SK-N-SH (cell line): ENCODE measurements at regions not wholly inside any gene's neighbourhood (a gene's known extent, or its start where the extent isn't known, plus 50 kb on each side); places are given as distances from the start of the nearest gene placed in this dataset.

Experiments used
- CTCF ChIA-PET: fragments of 300-600, 350-600 bp; formaldehyde crosslinking; extraction: SDS; loops from one replicate; lab custom pipeline; 2021; lab: Yijun Ruan, JAX
- POLR2A ChIA-PET: fragments of 350-600 bp; sonication (Branson Sonifier 250); formaldehyde crosslinking; extraction: SDS; loops from one replicate; lab custom pipeline; 2020; ENCODE audit warnings: antibody characterized with exemption, inconsistent platforms; lab: Yijun Ruan, JAX
- DNase-seq: peaks from one replicate; pipeline ENCODE4 v3.0.0; 2012
- H2AFZ ChIP-seq: fragments of 200-600 bp; sonication (generic); 2 replicates; pipeline ENCODE4 v1.8.1; 2016; ENCODE audit warnings: antibody characterized with exemption, mild to moderate bottlenecking, low read depth
- H3F3A ChIP-seq: fragments of 200-600 bp; sonication (generic); replicated peaks from 2 replicates; pipeline ENCODE3; 2016; ENCODE audit warnings: antibody characterized with exemption, mild to moderate bottlenecking; ENCODE audit not compliant: insufficient read depth
- H3K27ac ChIP-seq, 2 experiments: fragments of 200-500 bp in 1 of 2; fragments of 200-600 bp in 1 of 2; sonication (Bioruptor generic) in 1 of 2; sonication (generic), shearing (Covaris generic) in 1 of 2; 2 replicates each; pipeline versions ENCODE4 v1.5.1 to v1.6.1; 2014 to 2016; ENCODE audit warnings: low read depth in 2 of 2, inconsistent platforms in 1 of 2, low read length in 1 of 2, mild to moderate bottlenecking in 1 of 2, mixed read lengths in 1 of 2
- H3K27me3 ChIP-seq: fragments of 200-600 bp; sonication (generic), shearing (Covaris generic); 2 replicates; pipeline ENCODE4 v1.6.1; 2016; ENCODE audit warnings: mixed run types; ENCODE audit not compliant: insufficient read depth
- H3K36me3 ChIP-seq, 2 experiments: fragments of 200-500 bp in 1 of 2; fragments of 200-600 bp in 1 of 2; sonication (Bioruptor generic) in 1 of 2; sonication (generic) in 1 of 2; replicated peaks in 1 of 2; 2 replicates each; pipeline versions ENCODE3 to v1.5.1; 2014 to 2016; ENCODE audit warnings: low read length in 1 of 2, mild to moderate bottlenecking in 1 of 2; ENCODE audit not compliant: insufficient read depth in 2 of 2, control insufficient read depth in 1 of 2
- H3K4me1 ChIP-seq, 2 experiments: fragments of 200-500 bp in 1 of 2; fragments of 200-600 bp in 1 of 2; sonication (Bioruptor generic) in 1 of 2; sonication (generic), shearing (Covaris generic) in 1 of 2; 2 replicates each; pipeline versions ENCODE4 v1.5.1 to v1.6.1; 2014 to 2016; ENCODE audit warnings: low read depth in 1 of 2, low read length in 1 of 2, mixed run types in 1 of 2; ENCODE audit not compliant: insufficient read depth in 2 of 2, control insufficient read depth in 1 of 2
- H3K4me2 ChIP-seq: fragments of 200-600 bp; sonication (generic), shearing (Covaris generic); 2 replicates; pipeline ENCODE4 v1.6.1; 2017; ENCODE audit warnings: mixed run types
- H3K4me3 ChIP-seq, 2 experiments: fragments of 200-500 bp in 1 of 2; fragments of 200-600 bp in 1 of 2; sonication (Bioruptor generic) in 1 of 2; sonication (generic), shearing (Covaris generic) in 1 of 2; 2 replicates each; pipeline versions ENCODE4 v1.5.1 to v1.8.1; 2014 to 2016; ENCODE audit warnings: low read depth in 2 of 2, inconsistent platforms in 1 of 2, low read length in 1 of 2, mild to moderate bottlenecking in 1 of 2, mixed read lengths in 1 of 2, moderate library complexity in 1 of 2
- H3K79me2 ChIP-seq: fragments of 200-600 bp; sonication (generic); 2 replicates; pipeline ENCODE4 v1.8.1; 2017; ENCODE audit warnings: mild to moderate bottlenecking; ENCODE audit not compliant: insufficient read depth
- H3K9ac ChIP-seq: fragments of 200-600 bp; sonication (generic); 2 replicates; pipeline ENCODE4 v1.6.1; 2017; ENCODE audit warnings: mixed run types
- H3K9me2 ChIP-seq: fragments of 200-600 bp; sonication (generic); 2 replicates; pipeline ENCODE4 v1.6.1; 2017; ENCODE audit warnings: mixed run types
- H3K9me3 ChIP-seq: fragments of 200-600 bp; sonication (generic); 2 replicates; pipeline ENCODE4 v1.6.1; 2017; ENCODE audit warnings: mixed run types, mild to moderate bottlenecking, moderate library complexity
- H4K20me1 ChIP-seq: fragments of 200-600 bp; sonication (generic); 2 replicates; pipeline ENCODE4 v1.6.1; 2017; ENCODE audit warnings: mild to moderate bottlenecking, mixed run types; ENCODE audit not compliant: insufficient read depth
- CHD2 ChIP-seq: fragments of 150-350 bp; IDR thresholded peaks from 2 replicates; pipeline ENCODE4 v1.6.1; 2018; ENCODE audit warnings: low read length; ENCODE audit not compliant: partially characterized antibody
- EP300 ChIP-seq, 2 experiments: IDR thresholded peaks; 2 replicates each; pipeline versions ENCODE4 v1.4.0 to v1.6.1; 2012; ENCODE audit warnings: borderline replicate concordance in 1 of 2, low read depth in 1 of 2, low read length in 1 of 2
- EZH2phosphoT487 ChIP-seq: fragments of 200-600 bp; sonication (generic); IDR thresholded peaks from 2 replicates; pipeline ENCODE4 v1.6.1; 2017; ENCODE audit warnings: low read depth, mixed run types, mild to moderate bottlenecking, antibody characterized with exemption, moderate library complexity, borderline replicate concordance
- FOXJ3 ChIP-seq: sonication (generic); formaldehyde crosslinking; IDR thresholded peaks from 2 replicates; pipeline ENCODE4 v1.5.1; 2020; ENCODE audit warnings: mild to moderate bottlenecking, missing genetic modification reagents
- MXI1 ChIP-seq: IDR thresholded peaks from 2 replicates; pipeline ENCODE4 v1.6.1; 2012; ENCODE audit warnings: mild to moderate bottlenecking, low read depth, low read length, improper control_type of control experiment
- NRF1 ChIP-seq: IDR thresholded peaks from 2 replicates; pipeline ENCODE4 v1.6.1; 2012; ENCODE audit warnings: low read depth, mild to moderate bottlenecking, low read length
- RCOR1 ChIP-seq: fragments of 150-350 bp; IDR thresholded peaks from 2 replicates; pipeline ENCODE4 v1.6.1; 2017; ENCODE audit warnings: antibody characterized with exemption, low read length
- SIN3A ChIP-seq: IDR thresholded peaks from 2 replicates; pipeline ENCODE4 v1.6.1; 2012; ENCODE audit warnings: low read depth, mild to moderate bottlenecking, low read length, moderate library complexity, borderline replicate concordance
- WGBS: methylation state at CpG from one replicate; pipeline ENCODE4 v1.1.6; 2017; ENCODE audit warnings: low lambda C conversion rate; 5-methylcytosine and 5-hydroxymethylcytosine counted together
- TF ChIP-seq, protein P1 (sequence below): IDR thresholded peaks from 2 replicates; pipeline ENCODE4 v1.4.0; 2012; ENCODE audit warnings: low read depth, borderline replicate concordance
- TF ChIP-seq, protein P2 (sequence below): fragments of 200-600 bp; sonication (generic); IDR thresholded peaks from 2 replicates; pipeline ENCODE4 v1.6.1; 2017; ENCODE audit warnings: antibody characterized with exemption, mild to moderate bottlenecking, moderate library complexity
- TF ChIP-seq, protein P3 (sequence below): IDR thresholded peaks from 2 replicates; pipeline ENCODE4 v1.6.1; 2012; ENCODE audit warnings: mild to moderate bottlenecking, low read depth, low read length, moderate library complexity

DNA sequence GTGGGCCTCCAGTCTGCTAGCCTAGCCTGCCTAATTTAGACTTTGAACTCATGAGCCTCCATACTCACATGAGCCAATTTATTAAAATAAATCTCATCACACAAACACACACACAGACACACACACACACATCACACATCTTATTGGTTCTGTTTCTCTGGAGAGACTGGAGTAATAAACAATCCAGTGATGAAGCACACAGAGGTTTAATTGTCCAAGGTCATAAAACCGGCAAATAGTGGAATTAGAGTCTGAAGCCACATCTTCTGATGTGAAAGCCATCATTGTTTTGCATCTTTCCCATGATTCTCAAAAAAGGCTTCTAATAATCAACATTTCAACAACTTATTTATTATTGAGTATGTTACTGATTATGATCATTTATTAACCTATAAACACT lies 249.4 kb upstream of the KCNH8 start (continued):
- TF ChIP-seq FOXJ3 (CRISPR knock-in tag): no peak
- TF ChIP-seq MXI1: no peak
- TF ChIP-seq SIN3A: no peak
- TF ChIP-seq, protein P1, sequence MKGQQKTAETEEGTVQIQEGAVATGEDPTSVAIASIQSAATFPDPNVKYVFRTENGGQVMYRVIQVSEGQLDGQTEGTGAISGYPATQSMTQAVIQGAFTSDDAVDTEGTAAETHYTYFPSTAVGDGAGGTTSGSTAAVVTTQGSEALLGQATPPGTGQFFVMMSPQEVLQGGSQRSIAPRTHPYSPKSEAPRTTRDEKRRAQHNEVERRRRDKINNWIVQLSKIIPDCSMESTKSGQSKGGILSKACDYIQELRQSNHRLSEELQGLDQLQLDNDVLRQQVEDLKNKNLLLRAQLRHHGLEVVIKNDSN: no peak

DNA sequence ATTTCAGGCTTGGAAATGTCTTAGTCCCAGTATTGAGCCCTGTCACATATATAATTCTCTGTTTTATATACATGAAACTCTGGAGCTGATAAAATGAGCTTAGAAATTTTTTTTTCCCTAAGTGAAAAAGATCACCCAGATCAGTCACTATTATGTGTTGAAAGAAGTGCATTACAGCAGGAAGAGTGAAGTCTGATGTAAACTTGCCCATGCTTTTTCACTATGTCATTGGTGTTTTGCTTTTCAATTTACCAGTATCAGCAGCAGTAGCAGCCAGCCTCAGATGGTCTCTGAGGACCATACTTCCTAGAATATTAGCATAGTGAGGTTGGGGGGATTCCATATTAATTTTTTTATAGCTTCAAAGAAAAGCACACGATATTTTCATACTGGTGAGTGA lies 255.6 kb upstream of the KCNH8 start:
- no peaks in the 10 kb centered on the region for H3K9me2 ChIP-seq
- 14% methylated on average over 1 of the region's 1 CpG for WGBS
- H3K4me1 ChIP-seq: no peaks in the 10 kb centered on the region; a peak in 1 of 4 replicates
- H3K79me2 ChIP-seq: no peaks in the 10 kb centered on the region
- no peak overlapping the region for H3K9ac ChIP-seq
- TF ChIP-seq, protein P2, sequence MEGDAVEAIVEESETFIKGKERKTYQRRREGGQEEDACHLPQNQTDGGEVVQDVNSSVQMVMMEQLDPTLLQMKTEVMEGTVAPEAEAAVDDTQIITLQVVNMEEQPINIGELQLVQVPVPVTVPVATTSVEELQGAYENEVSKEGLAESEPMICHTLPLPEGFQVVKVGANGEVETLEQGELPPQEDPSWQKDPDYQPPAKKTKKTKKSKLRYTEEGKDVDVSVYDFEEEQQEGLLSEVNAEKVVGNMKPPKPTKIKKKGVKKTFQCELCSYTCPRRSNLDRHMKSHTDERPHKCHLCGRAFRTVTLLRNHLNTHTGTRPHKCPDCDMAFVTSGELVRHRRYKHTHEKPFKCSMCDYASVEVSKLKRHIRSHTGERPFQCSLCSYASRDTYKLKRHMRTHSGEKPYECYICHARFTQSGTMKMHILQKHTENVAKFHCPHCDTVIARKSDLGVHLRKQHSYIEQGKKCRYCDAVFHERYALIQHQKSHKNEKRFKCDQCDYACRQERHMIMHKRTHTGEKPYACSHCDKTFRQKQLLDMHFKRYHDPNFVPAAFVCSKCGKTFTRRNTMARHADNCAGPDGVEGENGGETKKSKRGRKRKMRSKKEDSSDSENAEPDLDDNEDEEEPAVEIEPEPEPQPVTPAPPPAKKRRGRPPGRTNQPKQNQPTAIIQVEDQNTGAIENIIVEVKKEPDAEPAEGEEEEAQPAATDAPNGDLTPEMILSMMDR: no peak
- TF ChIP-seq NRF1: no peak
- TF ChIP-seq RCOR1: no peak
- TF ChIP-seq EZH2phosphoT487: no peak
- TF ChIP-seq EP300 (IDR thresholded peaks at IDR 0.05; ENCODE audit: borderline replicate concordance in 1 of 2, low read depth in 1 of 2, low read length in 1 of 2): no peak
- no peak for DNase-seq
- H4K20me1 ChIP-seq: no peaks in the 10 kb centered on the region
- H3K27ac ChIP-seq: no peak overlapping the region
- H3F3A ChIP-seq: no peaks in the 10 kb centered on the region
- CTCF ChIA-PET: interaction anchor here (0.6 to 1.1 kb wide), 3 partner anchors 13 to 96 kb away, joined by 3 read pairs; no protein-coding TSS in a partner anchor
- no peaks in the 10 kb centered on the region for H3K9me3 ChIP-seq
- H3K36me3 ChIP-seq: no peaks in the 10 kb centered on the region
- no peak overlapping the region for H2AFZ ChIP-seq
- no peak overlapping the region for H3K4me3 ChIP-seq
- no peak overlapping the region for H3K4me2 ChIP-seq
- POLR2A ChIA-PET: no interaction called here
- H3K27me3 ChIP-seq: no peaks in the 10 kb centered on the region

DNA sequence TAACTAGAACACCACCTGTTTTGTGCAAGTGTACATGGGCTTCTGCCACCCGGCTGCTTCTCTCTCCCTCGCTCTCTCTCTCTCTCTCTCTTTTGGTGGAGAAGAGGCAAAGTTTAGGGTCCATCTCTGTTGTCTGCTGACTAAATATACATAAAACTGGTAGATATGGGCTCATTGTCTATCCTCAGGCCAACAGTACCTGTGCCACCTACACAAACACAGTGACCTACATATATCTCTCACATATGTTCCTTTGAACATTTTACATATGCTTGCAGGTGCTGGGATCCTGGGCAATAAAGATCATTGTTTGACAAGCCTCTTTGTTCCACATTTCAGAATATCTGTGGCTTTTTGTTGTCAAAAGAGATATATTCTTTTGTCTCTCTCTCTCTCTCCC lies 256.3 kb upstream of the KCNH8 start:
- 90% methylated on average over 2 of the region's 2 CpGs for WGBS
- Histone ChIP-seq H3K4me1 (no peaks in the 10 kb centered on the region; a peak in 1 of 4 replicates), H3K27me3 (no peaks in the 10 kb centered on the region), H3K79me2 (no peaks in the 10 kb centered on the region), H3K27ac (no peak overlapping the region), H3F3A (no peaks in the 10 kb centered on the region), H3K9me3 (no peaks in the 10 kb centered on the region), H3K4me3 (no peak overlapping the region), H4K20me1 (no peaks in the 10 kb centered on the region), H3K4me2 (no peak overlapping the region), H3K36me3 (no peaks in the 10 kb centered on the region), H3K9ac (no peak overlapping the region), H2AFZ (no peak overlapping the region), H3K9me2 (no peaks in the 10 kb centered on the region)
- ChIA-PET POLR2A (no interaction called here), CTCF (interaction anchor here (0.6 to 1.5 kb wide), 2 partner anchors 13 to 96 kb away, joined by 3 to 4 read pairs; no protein-coding TSS in a partner anchor)
- TF ChIP-seq, protein P3, sequence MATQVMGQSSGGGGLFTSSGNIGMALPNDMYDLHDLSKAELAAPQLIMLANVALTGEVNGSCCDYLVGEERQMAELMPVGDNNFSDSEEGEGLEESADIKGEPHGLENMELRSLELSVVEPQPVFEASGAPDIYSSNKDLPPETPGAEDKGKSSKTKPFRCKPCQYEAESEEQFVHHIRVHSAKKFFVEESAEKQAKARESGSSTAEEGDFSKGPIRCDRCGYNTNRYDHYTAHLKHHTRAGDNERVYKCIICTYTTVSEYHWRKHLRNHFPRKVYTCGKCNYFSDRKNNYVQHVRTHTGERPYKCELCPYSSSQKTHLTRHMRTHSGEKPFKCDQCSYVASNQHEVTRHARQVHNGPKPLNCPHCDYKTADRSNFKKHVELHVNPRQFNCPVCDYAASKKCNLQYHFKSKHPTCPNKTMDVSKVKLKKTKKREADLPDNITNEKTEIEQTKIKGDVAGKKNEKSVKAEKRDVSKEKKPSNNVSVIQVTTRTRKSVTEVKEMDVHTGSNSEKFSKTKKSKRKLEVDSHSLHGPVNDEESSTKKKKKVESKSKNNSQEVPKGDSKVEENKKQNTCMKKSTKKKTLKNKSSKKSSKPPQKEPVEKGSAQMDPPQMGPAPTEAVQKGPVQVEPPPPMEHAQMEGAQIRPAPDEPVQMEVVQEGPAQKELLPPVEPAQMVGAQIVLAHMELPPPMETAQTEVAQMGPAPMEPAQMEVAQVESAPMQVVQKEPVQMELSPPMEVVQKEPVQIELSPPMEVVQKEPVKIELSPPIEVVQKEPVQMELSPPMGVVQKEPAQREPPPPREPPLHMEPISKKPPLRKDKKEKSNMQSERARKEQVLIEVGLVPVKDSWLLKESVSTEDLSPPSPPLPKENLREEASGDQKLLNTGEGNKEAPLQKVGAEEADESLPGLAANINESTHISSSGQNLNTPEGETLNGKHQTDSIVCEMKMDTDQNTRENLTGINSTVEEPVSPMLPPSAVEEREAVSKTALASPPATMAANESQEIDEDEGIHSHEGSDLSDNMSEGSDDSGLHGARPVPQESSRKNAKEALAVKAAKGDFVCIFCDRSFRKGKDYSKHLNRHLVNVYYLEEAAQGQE: no peak
- no peak for TF ChIP-seq CHD2
- DNase-seq: no peak
